ENCODE measurements at regions not wholly inside any gene's neighbourhood (a gene's known extent, or its start where the extent isn't known, plus 50 kb on each side); places are given as distances from the start of the nearest gene placed in this dataset.

DNA sequence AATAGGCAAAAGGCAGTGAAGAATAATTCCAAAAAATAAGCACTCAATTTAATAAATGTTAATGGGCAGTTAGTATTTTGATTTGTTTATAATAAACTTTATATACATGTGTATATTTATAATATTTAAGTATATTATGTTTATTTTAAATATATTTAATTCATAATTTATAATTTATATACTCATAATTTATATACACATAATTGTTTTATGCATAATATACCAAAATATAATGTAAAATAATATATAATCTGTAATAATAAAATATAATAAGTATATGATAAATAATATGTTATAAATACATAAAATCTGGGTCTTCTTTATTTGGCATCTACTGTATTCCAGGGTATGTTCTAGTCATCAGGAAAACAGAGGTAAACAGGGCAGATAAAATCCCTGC, 100.2 kb upstream of the ARID2 start:
- no peak for DNase-seq
- H3K27me3 Mint-ChIP-seq = peaks cover 14% of the 10 kb centered on the region
- CTCF ChIA-PET = no interaction called here
- no peak overlapping the region for H3K4me3 Mint-ChIP-seq
- no peaks in the 10 kb centered on the region for H3K9me3 Mint-ChIP-seq
- POLR2A ChIA-PET = no interaction called here
- H3K27ac Mint-ChIP-seq = no peak overlapping the region
- H3K4me1 Mint-ChIP-seq = no peaks in the 10 kb centered on the region
- H3K36me3 Mint-ChIP-seq (ENCODE audit: low read depth) = no peaks in the 10 kb centered on the region

DNA sequence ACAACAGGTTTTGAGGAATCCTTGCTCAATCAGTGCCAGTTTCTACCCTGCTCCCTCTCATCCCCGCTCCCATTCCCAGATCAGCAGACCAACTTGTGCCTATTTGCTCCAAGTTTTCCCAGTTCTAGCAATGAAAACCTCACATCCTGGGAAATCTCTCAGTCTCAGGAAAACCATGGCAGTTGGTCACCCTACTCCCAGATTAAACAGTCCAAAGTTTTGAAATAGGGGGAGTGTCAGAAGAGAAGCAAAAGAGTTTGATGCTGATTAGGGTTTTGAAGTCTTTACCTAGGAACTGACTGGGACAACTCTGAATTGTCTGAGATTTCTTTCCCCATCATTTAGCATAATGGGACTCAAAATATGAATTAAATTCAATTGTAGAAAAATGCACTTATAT, 95.8 kb upstream of the ARID2 start:
- Mint-ChIP-seq H3K27me3 (peaks cover 11% of the 10 kb centered on the region), H3K4me1 (no peaks in the 10 kb centered on the region)
- POLR2A ChIA-PET = no interaction called here

DNA sequence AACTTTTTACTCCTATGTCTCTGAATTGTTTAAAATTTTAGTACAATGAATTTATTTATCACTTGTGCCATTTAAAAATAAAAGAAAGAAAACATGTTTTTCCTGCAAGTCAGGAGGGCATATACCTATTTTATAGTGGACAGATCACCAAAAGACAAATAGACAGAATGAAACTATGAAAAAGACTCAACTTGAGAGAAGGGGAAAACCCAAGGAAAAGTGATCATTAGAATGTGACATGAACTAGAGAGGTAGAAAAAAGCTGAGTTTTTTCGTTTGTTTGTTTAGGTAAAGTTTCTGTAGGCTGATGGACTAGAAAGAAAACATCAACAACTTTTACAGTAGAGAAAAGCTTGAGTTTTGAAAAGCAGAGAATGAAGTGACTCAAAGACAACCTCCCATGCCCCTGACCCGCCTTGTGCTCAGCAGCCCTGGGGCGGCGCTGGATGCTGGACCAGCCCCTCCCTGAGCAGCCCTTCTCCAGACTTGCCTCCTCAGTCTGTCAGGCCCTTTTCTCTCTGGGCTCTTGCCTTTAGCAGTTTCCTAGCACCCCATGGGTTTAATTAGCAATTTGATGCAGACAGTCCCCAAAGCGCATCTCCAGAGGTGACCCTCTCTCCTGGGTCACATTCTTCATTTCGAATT, 95.1 kb upstream of the ARID2 start:
- H3K27ac Mint-ChIP-seq = no peak overlapping the region
- H3K9me3 Mint-ChIP-seq = no peaks in the 10 kb centered on the region
- peaks cover 11% of the 10 kb centered on the region for H3K27me3 Mint-ChIP-seq
- H3K4me3 Mint-ChIP-seq = no peak overlapping the region
- no peak for DNase-seq
- ChIA-PET CTCF (no interaction called here), POLR2A (no interaction called here)
- H3K36me3 Mint-ChIP-seq (ENCODE audit: low read depth) = peaks cover 3% of the 10 kb centered on the region
- no peaks in the 10 kb centered on the region for H3K4me1 Mint-ChIP-seq

More for the DNA sequence above, 95.8 kb upstream of the ARID2 start:
- CTCF ChIA-PET = no interaction called here
- no peak for DNase-seq
- Mint-ChIP-seq H3K9me3 (no peaks in the 10 kb centered on the region), H3K27ac (no peak overlapping the region), H3K4me3 (no peak overlapping the region), H3K36me3 (ENCODE audit: low read depth) (peaks cover 3% of the 10 kb centered on the region)

DNA sequence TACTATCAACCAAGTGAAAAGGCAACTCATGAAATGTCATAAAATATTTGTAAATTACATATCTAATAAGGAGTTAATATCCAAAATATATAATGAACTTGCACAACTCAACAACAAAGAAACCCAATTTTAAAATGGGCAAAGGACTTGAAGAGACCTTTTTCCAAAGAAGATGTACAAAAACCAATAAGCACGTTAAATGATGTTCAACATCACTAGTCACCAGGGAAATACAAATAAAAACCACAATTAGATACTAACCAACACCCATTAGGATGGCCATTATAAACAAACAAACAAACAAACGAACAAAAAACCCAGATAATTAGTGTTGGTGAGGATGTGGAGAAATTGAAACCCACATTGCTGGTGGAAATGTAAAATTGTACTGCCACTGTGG, 92.3 kb upstream of the ARID2 start:
- Mint-ChIP-seq H3K36me3 (ENCODE audit: low read depth) (peaks cover 3% of the 10 kb centered on the region), H3K27ac (no peak overlapping the region), H3K4me1 (no peaks in the 10 kb centered on the region), H3K9me3 (no peaks in the 10 kb centered on the region), H3K4me3 (no peak overlapping the region), H3K27me3 (peaks cover 5% of the 10 kb centered on the region)
- POLR2A ChIA-PET = interaction anchor here (0.6 kb wide), 1 partner anchor 20 kb away, joined by 3 read pairs; no protein-coding TSS in a partner anchor
- CTCF ChIA-PET = no interaction called here
- DNase-seq = no peak

DNA sequence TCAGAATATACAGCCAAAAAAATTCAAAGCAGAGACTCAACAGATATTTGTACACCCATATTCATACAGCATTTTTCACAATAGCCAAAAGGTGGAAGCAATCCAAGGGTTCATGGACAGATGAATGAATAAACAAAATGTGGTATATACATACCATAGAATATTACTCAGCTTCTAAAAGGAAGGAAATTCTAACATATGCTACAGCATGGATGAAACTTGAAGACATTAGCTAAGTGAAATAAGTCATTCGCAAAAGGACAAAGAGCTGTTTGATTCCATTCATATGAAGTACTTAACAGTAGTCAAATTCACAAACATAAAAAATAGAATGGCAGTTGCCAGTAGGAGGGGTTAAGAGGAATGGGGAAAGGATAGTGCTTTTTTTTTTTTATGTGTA, 91.8 kb upstream of the ARID2 start:
- H3K4me1 Mint-ChIP-seq = no peaks in the 10 kb centered on the region
- DNase-seq = no peak
- no peak overlapping the region for H3K4me3 Mint-ChIP-seq
- no peak overlapping the region for H3K27ac Mint-ChIP-seq
- H3K27me3 Mint-ChIP-seq = peaks cover 4% of the 10 kb centered on the region
- ChIA-PET CTCF (no interaction called here), POLR2A (interaction anchor here (0.6 kb wide), 1 partner anchor 19 kb away, joined by 3 read pairs; no protein-coding TSS in a partner anchor)
- H3K36me3 Mint-ChIP-seq (ENCODE audit: low read depth) = peaks cover 3% of the 10 kb centered on the region
- H3K9me3 Mint-ChIP-seq = no peaks in the 10 kb centered on the region

DNA sequence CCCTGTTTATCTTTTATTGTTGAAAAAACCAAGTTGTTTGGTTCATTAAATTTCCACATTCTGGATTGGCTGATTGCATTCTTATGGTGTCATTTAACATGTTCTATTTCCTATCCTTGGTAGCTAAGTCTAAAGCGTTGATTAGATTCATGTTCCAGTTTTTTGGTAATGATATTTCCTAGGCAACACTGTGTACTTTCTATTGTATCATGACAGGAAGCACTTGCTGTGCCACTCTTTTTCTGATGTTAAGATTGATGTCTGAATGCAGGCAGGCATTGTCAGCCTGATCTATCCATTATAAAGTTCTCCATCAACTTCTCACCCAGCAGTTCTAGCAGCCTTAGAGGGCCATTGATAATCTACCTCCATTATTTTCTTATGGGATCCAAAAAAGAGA, 91.1 kb upstream of the ARID2 start:
- ChIA-PET CTCF (no interaction called here), POLR2A (no interaction called here)
- H3K36me3 Mint-ChIP-seq (ENCODE audit: low read depth) = peaks cover 3% of the 10 kb centered on the region
- no peak overlapping the region for H3K27ac Mint-ChIP-seq
- no peak overlapping the region for H3K4me3 Mint-ChIP-seq
- peaks cover 4% of the 10 kb centered on the region for H3K27me3 Mint-ChIP-seq
- DNase-seq = no peak
- H3K4me1 Mint-ChIP-seq = no peaks in the 10 kb centered on the region
- H3K9me3 Mint-ChIP-seq = no peaks in the 10 kb centered on the region

DNA sequence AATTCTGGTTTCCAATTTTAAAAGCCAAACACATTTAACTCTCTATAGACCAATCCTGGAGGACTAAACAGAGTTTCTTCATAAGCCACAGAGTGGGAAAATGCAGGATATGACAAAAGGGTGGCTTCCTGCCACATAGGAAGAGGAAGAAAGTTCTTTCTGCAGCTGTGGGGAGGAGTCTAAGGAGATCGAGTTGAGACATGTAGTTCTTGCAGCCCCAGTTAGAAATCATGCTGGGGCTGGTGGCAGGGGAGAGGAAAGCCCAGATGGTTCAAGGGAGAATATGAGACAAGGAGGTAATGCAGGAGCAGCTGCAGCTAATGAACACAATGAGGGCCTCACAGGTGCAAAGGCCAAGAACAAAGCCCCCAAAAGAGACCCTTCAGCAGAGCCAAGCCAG, 85.0 kb upstream of the ARID2 start:
- no peak overlapping the region for H3K4me3 Mint-ChIP-seq
- H3K27ac Mint-ChIP-seq = peak overlapping the region; percentile 18
- H3K4me1 Mint-ChIP-seq = peaks cover 12% of the 10 kb centered on the region
- H3K9me3 Mint-ChIP-seq = no peaks in the 10 kb centered on the region
- DNase-seq = peak; percentile 18
- H3K27me3 Mint-ChIP-seq = peaks cover 6% of the 10 kb centered on the region
- ChIA-PET POLR2A (interaction anchor here (0.9 kb wide), 2 partner anchors 11 to 84 kb away, joined by 3 to 4 read pairs; no protein-coding TSS in a partner anchor), CTCF (interaction anchor here (1.3 to 1.9 kb wide), 2 partner anchors 100 to 474 kb away, joined by 3 to 5 read pairs; no protein-coding TSS in a partner anchor)
- no peaks in the 10 kb centered on the region for H3K36me3 Mint-ChIP-seq (ENCODE audit: low read depth)

DNA sequence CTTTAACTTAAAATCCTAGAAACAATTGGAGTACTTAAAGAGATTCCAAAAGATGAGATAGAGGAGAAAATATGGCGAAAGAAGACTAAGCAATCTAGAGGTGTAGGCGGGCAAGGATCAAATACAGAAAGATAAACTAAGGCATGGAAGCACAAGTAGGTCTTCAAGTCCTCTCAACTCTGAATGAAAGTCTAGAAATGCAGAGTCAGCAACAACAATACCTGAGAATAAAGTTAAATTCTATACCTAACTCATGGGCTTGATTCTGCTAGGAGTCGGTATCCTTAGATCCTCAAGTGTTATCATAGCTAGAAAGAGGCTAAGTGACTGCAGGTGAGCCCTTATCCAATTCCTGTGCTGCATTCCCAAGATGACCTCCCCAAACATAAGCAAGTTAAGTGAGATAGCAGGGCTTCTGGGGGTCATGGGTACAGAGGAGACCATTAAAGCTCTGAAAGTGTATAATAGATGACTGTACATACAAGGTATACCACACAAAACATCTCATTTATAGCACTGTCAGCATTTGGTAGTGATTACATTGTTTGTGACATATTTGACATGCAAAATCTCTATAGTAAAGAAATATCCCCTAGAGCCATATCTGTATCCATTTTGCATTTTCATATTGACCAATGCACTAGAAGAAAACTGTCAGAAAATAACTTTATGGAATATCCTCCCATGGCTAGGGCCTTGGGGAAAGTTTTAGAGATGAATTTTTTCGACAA, 82.5 kb upstream of the ARID2 start:
- no peak for DNase-seq
- Mint-ChIP-seq H3K4me3 (no peak overlapping the region), H3K9me3 (no peaks in the 10 kb centered on the region), H3K4me1 (peaks cover 12% of the 10 kb centered on the region), H3K36me3 (ENCODE audit: low read depth) (no peaks in the 10 kb centered on the region), H3K27me3 (peaks cover 22% of the 10 kb centered on the region), H3K27ac (no peak overlapping the region)
- CTCF ChIA-PET = no interaction called here
- POLR2A ChIA-PET = no interaction called here

DNA sequence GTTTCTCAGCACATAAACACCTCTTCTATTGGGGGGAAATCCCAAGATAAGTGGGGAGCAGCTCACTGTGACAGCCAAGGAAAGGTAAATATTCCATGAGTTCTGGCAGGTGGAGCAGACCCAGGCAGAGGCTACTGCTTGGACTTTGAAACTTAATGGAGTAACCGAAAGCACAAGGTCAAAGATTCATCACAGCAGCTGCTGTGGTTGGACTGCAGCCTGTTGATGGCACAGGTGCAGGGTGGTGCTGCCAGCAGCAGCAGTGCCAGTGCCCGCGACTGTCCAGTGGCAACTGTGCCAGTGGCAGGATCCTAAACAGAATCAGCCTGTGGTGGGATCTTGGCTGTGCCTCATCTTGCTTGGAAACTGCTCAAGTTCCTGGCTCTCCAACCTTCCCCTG, 81.4 kb upstream of the ARID2 start:
- no peak overlapping the region for H3K4me3 Mint-ChIP-seq
- H3K36me3 Mint-ChIP-seq (ENCODE audit: low read depth) = no peaks in the 10 kb centered on the region
- H3K27me3 Mint-ChIP-seq = peaks cover 23% of the 10 kb centered on the region
- no peak overlapping the region for H3K27ac Mint-ChIP-seq
- H3K9me3 Mint-ChIP-seq = no peaks in the 10 kb centered on the region
- POLR2A ChIA-PET = no interaction called here
- CTCF ChIA-PET = interaction anchor here (0.7 kb wide), 1 partner anchor 29 kb away, joined by 3 read pairs; no protein-coding TSS in a partner anchor
- no peak for DNase-seq
- H3K4me1 Mint-ChIP-seq = peaks cover 12% of the 10 kb centered on the region

DNA sequence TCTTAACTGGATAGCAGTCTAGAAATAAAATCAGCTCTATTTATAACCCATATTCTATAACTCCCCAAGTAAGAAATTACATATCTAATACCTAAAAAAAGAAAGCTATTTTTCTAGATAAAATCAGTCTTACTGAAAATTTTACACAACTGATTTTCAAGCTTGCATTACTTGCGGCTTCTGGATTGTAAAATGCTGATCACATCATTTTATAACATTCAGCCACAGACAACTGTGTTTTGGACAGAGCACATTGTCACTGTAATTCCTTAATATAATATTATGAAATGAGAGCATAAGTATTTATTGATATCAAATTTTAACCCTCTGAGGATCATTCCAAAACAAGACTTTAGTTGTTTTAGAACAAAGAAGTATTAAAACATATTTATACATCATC, 78.5 kb upstream of the ARID2 start:
- no peak for DNase-seq
- no peaks in the 10 kb centered on the region for H3K4me1 Mint-ChIP-seq
- H3K4me3 Mint-ChIP-seq = no peak overlapping the region
- H3K27me3 Mint-ChIP-seq = peaks cover 33% of the 10 kb centered on the region
- no peak overlapping the region for H3K27ac Mint-ChIP-seq
- no peaks in the 10 kb centered on the region for H3K36me3 Mint-ChIP-seq (ENCODE audit: low read depth)
- no peaks in the 10 kb centered on the region for H3K9me3 Mint-ChIP-seq
- CTCF ChIA-PET = no interaction called here
- POLR2A ChIA-PET = interaction anchor here (1.4 to 3.2 kb wide), 2 partner anchors 19 to 77 kb away, joined by 4 to 11 read pairs; no protein-coding TSS in a partner anchor

DNA sequence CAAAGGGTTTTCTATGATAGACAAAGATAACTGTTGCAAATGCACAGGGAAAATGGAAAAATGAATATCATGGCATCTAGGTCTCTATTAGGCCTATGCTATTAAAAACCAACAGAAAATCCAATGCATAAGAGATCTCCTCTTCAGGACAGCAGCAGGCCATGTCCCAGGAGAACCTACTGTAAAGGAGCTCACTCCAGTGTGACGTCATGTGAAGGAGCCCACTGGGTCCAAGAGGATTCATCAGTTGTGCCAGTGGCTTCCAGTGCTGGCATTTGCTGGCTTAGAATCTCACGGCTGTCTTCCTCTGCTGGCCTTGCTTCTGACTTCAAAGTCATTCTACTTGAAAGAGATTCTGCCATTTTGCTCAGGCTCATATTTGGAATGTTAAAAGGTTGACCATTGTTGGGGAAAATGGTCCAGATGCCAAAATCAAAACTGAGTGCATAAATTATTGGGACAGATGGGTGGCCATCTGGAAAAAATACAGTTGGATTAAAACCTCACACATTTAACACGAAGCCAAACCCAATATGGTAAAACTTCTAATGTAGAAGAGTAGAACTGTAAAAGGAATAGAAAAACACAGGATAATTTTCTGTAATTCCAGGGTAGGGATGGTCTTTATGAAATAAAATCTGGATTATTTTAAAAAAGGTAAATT, 75.4 kb upstream of the ARID2 start:
- Mint-ChIP-seq H3K4me1 (no peaks in the 10 kb centered on the region), H3K27me3 (peaks cover 36% of the 10 kb centered on the region), H3K27ac (no peak overlapping the region), H3K36me3 (ENCODE audit: low read depth) (no peaks in the 10 kb centered on the region), H3K9me3 (no peaks in the 10 kb centered on the region), H3K4me3 (no peak overlapping the region)
- ChIA-PET POLR2A (interaction anchor here (2.7 to 3.4 kb wide), 2 partner anchors 16 to 72 kb away, joined by 14 to 32 read pairs; no protein-coding TSS in a partner anchor), CTCF (interaction anchor here (0.7 to 2.3 kb wide), 6 partner anchors 18 to 1606 kb away, joined by 3 to 20 read pairs (median 3); no protein-coding TSS in a partner anchor)
- no peak for DNase-seq

DNA sequence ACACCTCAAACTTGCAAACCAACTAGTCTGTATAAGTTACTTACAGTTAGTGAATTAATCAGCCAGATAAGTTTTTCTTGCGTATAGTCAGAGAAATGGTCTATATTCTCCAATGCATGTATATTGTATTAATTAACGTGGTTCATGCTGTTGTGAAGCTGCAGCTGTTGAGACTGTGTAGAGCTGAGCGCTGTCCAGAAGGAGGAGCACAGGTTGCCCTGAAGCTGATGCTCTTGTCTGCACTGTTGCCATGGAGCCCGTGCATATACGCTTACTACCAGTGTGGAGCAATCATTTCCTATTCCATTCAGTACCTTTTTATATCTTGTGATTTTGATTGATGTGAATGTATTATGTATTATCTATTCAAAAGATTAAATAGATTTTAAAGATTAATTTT, 74.3 kb upstream of the ARID2 start:
- peaks cover 2% of the 10 kb centered on the region for H3K9me3 Mint-ChIP-seq
- ChIA-PET CTCF (interaction anchor here (0.7 to 2.3 kb wide), 6 partner anchors 17 to 153 kb away, joined by 3 to 20 read pairs (median 3); no protein-coding TSS in a partner anchor), POLR2A (interaction anchor here (1.2 to 3.4 kb wide), 3 partner anchors 11 to 71 kb away, joined by 4 to 32 read pairs (median 14); no protein-coding TSS in a partner anchor)
- H3K4me3 Mint-ChIP-seq = no peak overlapping the region
- DNase-seq = peak; percentile 52
- H3K4me1 Mint-ChIP-seq = no peaks in the 10 kb centered on the region
- no peaks in the 10 kb centered on the region for H3K36me3 Mint-ChIP-seq (ENCODE audit: low read depth)
- H3K27me3 Mint-ChIP-seq = peaks cover 32% of the 10 kb centered on the region
- H3K27ac Mint-ChIP-seq = no peak overlapping the region

DNA sequence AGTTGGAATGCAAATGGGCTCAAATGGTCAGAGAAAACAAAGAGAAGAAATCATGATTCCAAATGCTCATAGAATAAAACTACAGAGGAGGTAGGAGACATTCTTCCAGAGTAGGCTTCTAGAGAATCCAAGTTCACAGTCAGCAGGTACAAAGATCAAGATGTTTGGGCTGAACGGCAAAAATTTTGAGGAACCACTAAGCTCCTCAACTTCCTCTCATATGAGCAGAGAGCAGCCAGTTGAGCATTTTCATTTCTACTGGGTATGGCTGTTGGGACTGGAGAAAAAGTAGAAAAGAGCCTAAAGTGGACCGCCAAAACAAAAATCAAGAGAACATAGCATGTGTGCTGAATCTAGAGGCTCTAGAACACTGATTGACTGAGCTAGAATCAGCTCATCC, 73.8 kb upstream of the ARID2 start:
- Mint-ChIP-seq H3K27ac (no peak overlapping the region), H3K4me3 (no peak overlapping the region), H3K36me3 (ENCODE audit: low read depth) (no peaks in the 10 kb centered on the region), H3K9me3 (peaks cover 4% of the 10 kb centered on the region), H3K4me1 (no peaks in the 10 kb centered on the region), H3K27me3 (peaks cover 30% of the 10 kb centered on the region)
- ChIA-PET CTCF (interaction anchor here (1.2 to 2.3 kb wide), 4 partner anchors 13 to 91 kb away, joined by 3 to 20 read pairs (median 4); no protein-coding TSS in a partner anchor), POLR2A (interaction anchor here (1.2 to 3.4 kb wide), 4 partner anchors 12 to 73 kb away, joined by 4 to 32 read pairs (median 9); no protein-coding TSS in a partner anchor)
- no peak for DNase-seq
